NT2/D1 (cell line): ENCODE measurements at regions not wholly inside any gene's neighbourhood (a gene's known extent, or its start where the extent isn't known, plus 50 kb on each side); places are given as distances from the start of the nearest gene placed in this dataset.

ENCODE experiments used
- DNase-seq: peaks from one replicate; pipeline ENCODE4 v3.0.0-alpha.2; 2011; ENCODE audit warnings: low read depth, low spot score
- H3K27me3 ChIP-seq: 2 replicates; pipeline ENCODE4 v1.6.0; 2011; ENCODE audit warnings: mild to moderate bottlenecking; ENCODE audit not compliant: insufficient read length, insufficient read depth
- H3K36me3 ChIP-seq: 2 replicates; pipeline ENCODE4 v1.6.1; 2011; ENCODE audit warnings: mild to moderate bottlenecking, low read length, mixed read lengths; ENCODE audit not compliant: insufficient read depth, insufficient read length
- H3K4me1 ChIP-seq: 2 replicates; pipeline ENCODE4 v1.5.1; 2011; ENCODE audit not compliant: insufficient read depth, insufficient read length
- H3K4me3 ChIP-seq: 2 replicates; pipeline ENCODE4 v1.5.1; 2011; ENCODE audit warnings: low read depth; ENCODE audit not compliant: insufficient read length
- H3K9ac ChIP-seq: 2 replicates; pipeline ENCODE4 v1.6.0; 2011; ENCODE audit warnings: low read depth; ENCODE audit not compliant: insufficient read length
- H3K9me3 ChIP-seq: 2 replicates; pipeline ENCODE4 v1.5.1; 2011; ENCODE audit warnings: mild to moderate bottlenecking, low read length; ENCODE audit not compliant: insufficient read depth
- SUZ12 ChIP-seq: IDR thresholded peaks from 2 replicates; pipeline ENCODE4 v1.6.1; 2011; ENCODE audit not compliant: insufficient read length, insufficient read depth; ENCODE audit errors: extremely low read depth
- YY1 ChIP-seq: IDR thresholded peaks from 2 replicates; pipeline ENCODE4 v1.6.1; 2011; ENCODE audit not compliant: insufficient read length, insufficient read depth
- ZNF274 ChIP-seq: IDR thresholded peaks from 2 replicates; pipeline ENCODE4 v1.6.1; 2011; ENCODE audit warnings: mild to moderate bottlenecking, low read depth, low read length

DNA sequence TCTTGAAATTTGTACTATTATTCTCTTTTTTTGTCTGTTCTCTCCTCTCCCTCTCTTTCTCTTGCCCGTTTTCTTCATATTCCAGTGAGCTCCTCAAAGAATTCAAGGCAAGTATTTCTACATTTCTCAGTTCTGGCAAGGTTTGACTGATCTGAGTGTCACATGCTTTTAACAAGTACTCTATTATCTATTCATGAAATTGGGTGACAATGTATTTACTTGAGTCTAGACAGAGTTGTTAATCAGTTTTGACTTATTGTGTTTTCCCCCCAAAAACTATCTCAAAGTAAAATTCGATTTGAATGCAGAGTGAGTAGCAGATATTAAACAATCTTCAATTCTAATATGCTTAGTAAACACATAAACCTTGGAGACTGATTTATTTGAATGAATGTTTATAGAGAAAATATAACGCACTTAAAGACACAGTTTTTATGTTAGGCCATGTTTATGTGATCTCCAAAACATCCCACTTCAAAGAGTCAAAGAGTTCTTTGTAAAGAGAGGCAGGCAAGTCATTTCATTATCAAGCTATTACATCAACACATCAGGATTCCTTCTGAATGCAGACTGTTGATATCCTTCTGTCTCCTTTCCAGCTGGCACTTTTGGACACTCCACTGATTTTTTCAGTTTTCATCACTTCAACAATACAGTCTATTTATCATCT is 166.6 kb downstream of the SLITRK6 start:
- Histone ChIP-seq H3K4me3 (no peak overlapping the region), H3K27me3 (no peaks in the 10 kb centered on the region), H3K9me3 (no peaks in the 10 kb centered on the region), H3K36me3 (no peaks in the 10 kb centered on the region), H3K9ac (no peak overlapping the region), H3K4me1 (no peaks in the 10 kb centered on the region)
- no peak for DNase-seq
- TF ChIP-seq SUZ12, result no peak
- no peak for TF ChIP-seq YY1
- no peak for TF ChIP-seq ZNF274

DNA sequence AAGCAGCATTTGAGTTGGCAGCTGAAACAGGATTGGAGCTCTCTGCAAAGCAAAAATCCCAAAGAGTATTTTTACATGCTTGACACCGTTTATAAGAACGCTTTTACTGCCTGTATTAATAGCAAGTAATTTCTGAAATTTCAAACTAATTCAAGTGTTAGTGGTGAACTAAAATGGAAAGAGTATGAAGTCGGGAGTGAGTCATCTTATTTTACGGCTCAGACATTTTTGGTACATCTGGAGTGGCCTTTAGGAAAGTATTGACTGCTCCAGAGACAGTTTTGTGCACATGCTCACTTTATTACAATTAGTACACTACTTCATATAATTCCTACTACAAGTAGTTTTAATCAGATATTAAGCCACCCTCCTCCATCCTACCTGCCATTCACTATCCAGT is 167.4 kb downstream of the SLITRK6 start:
- Histone ChIP-seq H3K36me3 (no peaks in the 10 kb centered on the region), H3K4me3 (no peak overlapping the region), H3K27me3 (no peaks in the 10 kb centered on the region), H3K4me1 (no peaks in the 10 kb centered on the region), H3K9me3 (no peaks in the 10 kb centered on the region), H3K9ac (no peak overlapping the region)
- TF ChIP-seq YY1 (no peak), SUZ12 (no peak), ZNF274 (no peak)
- no peak for DNase-seq

DNA sequence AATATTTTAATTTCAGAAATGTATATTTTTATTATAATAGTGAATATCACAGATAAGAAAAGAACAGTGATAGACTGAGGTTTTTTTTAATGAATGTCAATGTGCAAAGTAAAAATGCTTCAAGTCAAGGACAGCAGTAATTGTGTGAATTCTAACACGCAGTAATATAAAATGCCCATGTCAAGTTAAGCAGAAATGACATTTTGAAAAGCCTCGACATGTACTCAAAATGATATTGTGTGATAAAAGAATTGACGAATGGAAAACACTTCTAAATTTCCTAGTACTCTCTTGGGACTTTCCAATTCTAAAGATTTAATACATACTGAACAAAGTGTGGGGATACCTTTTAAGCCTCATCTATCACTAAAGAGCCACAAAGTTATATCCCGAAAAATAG is 172.6 kb downstream of the SLITRK6 start:
- H3K9me3 ChIP-seq, result no peaks in the 10 kb centered on the region
- H3K27me3 ChIP-seq, result no peaks in the 10 kb centered on the region
- TF ChIP-seq SUZ12 (no peak), ZNF274 (no peak), YY1 (no peak)
- no peaks in the 10 kb centered on the region for H3K36me3 ChIP-seq
- no peak overlapping the region for H3K9ac ChIP-seq
- H3K4me1 ChIP-seq, result no peaks in the 10 kb centered on the region
- DNase-seq, result no peak
- H3K4me3 ChIP-seq, result no peak overlapping the region

DNA sequence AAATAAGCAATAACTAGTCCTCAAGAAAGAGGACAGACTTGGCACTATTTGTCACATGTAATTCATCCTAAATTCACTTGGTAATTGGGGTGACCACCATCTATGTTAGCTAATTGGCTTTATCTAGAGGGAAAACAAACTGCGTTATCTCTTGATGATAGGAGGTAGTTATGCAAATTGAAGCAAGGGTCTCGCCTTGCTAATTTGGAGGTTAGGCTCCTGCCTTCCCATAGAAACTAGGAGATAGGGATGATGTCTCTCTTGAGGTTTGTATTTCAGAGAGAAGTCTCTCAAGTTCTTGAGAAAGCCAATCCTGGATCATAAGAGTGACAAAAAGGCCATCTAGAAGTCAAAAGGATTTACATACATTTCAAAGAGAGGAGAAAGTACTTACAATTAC is 179.9 kb downstream of the SLITRK6 start:
- H3K27me3 ChIP-seq, result no peaks in the 10 kb centered on the region
- TF ChIP-seq SUZ12 (no peak), YY1 (no peak)
- no peaks in the 10 kb centered on the region for H3K9me3 ChIP-seq
- no peaks in the 10 kb centered on the region for H3K36me3 ChIP-seq
- no peak overlapping the region for H3K4me3 ChIP-seq
- H3K4me1 ChIP-seq, result no peaks in the 10 kb centered on the region
- DNase-seq, result no peak
- no peak overlapping the region for H3K9ac ChIP-seq

- TF ChIP-seq SUZ12, result no peak
- TF ChIP-seq ZNF274, result no peak
- no peak for TF ChIP-seq YY1
- Histone ChIP-seq H3K4me1 (no peaks in the 10 kb centered on the region), H3K9me3 (no peaks in the 10 kb centered on the region), H3K4me3 (no peak overlapping the region), H3K9ac (no peak overlapping the region), H3K27me3 (no peaks in the 10 kb centered on the region), H3K36me3 (no peaks in the 10 kb centered on the region)
- DNase-seq, result no peak
These were observed 180.7 kb downstream of the SLITRK6 start for GRCh38 chr13:85618521-85618920.

DNA sequence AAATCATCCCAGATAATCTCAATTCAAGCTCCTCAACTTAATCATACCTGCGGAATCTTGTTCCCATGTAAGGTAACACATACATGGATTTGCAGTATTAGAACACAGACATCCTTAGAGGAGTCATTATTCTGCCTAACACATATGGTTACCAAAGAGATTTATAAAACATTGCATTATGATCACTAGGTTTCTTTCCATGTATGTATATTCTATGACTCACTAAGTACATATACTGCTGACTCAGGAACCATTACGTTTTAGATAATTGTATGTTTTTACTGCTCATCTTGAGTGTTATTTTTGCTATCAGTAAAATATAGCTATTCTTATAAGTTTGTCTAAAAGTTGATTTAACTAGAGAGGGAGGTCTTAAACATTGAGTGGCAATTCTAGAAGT is 182.9 kb downstream of the SLITRK6 start:
- Histone ChIP-seq H3K9me3 (no peaks in the 10 kb centered on the region), H3K4me3 (no peak overlapping the region), H3K9ac (no peak overlapping the region), H3K27me3 (no peaks in the 10 kb centered on the region), H3K4me1 (no peaks in the 10 kb centered on the region), H3K36me3 (no peaks in the 10 kb centered on the region)
- no peak for TF ChIP-seq ZNF274
- TF ChIP-seq YY1, result no peak
- no peak for TF ChIP-seq SUZ12
- DNase-seq, result no peak

DNA sequence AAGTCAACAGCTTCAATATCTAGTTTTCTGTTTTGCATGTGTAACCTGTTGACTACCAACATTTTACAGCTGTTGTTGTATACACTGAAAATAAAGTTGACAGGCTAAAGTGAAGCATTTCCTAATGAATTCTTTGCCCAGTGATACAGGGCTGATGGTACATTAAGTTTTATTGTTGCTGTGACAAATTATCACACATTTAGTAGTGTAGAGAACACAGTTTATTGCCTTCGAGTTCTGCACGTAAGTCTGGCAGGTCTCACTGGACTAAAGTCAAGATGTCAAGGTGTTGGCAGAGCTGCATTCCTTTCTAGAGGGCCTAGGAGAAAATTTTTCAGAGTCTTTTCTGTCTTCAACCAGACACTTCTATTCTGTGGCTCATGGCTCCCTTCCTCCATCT is 184.2 kb downstream of the SLITRK6 start:
- Histone ChIP-seq H3K27me3 (no peaks in the 10 kb centered on the region), H3K36me3 (no peaks in the 10 kb centered on the region), H3K9me3 (no peaks in the 10 kb centered on the region), H3K4me1 (no peaks in the 10 kb centered on the region), H3K9ac (no peak overlapping the region), H3K4me3 (no peak overlapping the region)
- TF ChIP-seq ZNF274 (no peak), SUZ12 (no peak), YY1 (no peak)
- DNase-seq, result no peak
